Activated T-cell treated with anti-CD3 and anti-CD28 coated beads, Interleukin-2, amount 50 U/mL, for 4 hours (primary cell): ENCODE measurements at regions not wholly inside any gene's neighbourhood (a gene's known extent, or its start where the extent isn't known, plus 50 kb on each side); places are given as distances from the start of the nearest gene placed in this dataset.

Experiments
- ATAC-seq, 2 donors: fragments of 200-7000 bp; cut with Tn5 transposase; one replicate each; pipeline ENCODE4 v1.10.0; 2021
- DNase-seq: peaks from one replicate; pipeline ENCODE4 v3.0.0-alpha.2; 2020
- H3K27me3 Mint-ChIP-seq: one replicate; pipeline ENCODE4 v1.8.0; 2021; ENCODE audit warnings: low read depth, mixed read lengths
- H3K36me3 Mint-ChIP-seq: one replicate; pipeline ENCODE4 v1.8.0; 2022; ENCODE audit warnings: mixed read lengths; ENCODE audit not compliant: insufficient read depth
- H3K4me1 Mint-ChIP-seq: one replicate; pipeline ENCODE4 v1.8.0; 2021; ENCODE audit warnings: low read depth, mixed read lengths
- H3K4me3 Mint-ChIP-seq: one replicate; pipeline ENCODE4 v1.8.0; 2021; ENCODE audit warnings: mild to moderate bottlenecking, moderate library complexity, mixed read lengths
- H3K9me3 Mint-ChIP-seq: one replicate; pipeline ENCODE4 v1.8.0; 2021; ENCODE audit warnings: mixed read lengths

DNA sequence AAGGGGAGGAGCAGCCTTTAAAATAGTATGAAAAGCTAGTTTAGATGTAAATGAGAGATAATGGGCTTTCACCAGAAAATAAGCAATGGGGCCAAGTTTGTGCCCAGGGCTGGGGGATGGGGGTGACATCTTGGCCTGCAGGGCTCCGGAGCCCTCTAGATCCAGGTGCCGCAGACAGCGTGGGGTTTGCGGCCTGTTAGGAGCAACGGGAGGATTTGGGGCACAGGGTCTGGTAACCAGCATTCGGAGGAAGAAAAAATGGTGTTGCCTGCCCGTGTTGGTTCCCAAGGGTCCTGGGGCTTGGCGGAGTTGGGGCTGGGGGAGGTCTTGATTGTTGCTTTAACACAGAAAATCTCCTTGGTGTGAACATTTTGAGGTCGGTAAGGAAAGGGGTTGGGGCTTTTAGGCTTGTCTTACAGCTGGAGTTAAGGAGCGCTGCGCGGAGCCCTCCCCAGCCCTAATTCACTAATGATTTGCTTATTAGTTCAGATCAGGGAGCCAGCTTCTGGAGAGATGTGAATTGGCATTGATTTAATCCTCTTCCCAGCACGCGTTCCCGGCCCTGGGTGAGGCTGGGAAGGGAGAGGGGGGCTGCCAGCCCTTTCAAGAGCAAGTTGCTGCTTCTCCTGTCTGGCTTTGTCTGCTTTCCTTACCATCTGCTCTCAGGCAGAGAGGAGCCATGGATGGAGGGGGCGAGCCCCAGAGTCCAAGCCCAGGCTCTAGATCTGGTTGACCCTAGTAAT is 443.4 kb downstream of the BCOR start:
- Mint-ChIP-seq H3K27me3 (peaks cover 3% of the 10 kb centered on the region), H3K4me3 (no peak overlapping the region), H3K36me3 (no peaks in the 10 kb centered on the region), H3K4me1 (peaks cover 6% of the 10 kb centered on the region), H3K9me3 (no peaks in the 10 kb centered on the region)
- no peak for ATAC-seq
- DNase-seq = no peak

DNA sequence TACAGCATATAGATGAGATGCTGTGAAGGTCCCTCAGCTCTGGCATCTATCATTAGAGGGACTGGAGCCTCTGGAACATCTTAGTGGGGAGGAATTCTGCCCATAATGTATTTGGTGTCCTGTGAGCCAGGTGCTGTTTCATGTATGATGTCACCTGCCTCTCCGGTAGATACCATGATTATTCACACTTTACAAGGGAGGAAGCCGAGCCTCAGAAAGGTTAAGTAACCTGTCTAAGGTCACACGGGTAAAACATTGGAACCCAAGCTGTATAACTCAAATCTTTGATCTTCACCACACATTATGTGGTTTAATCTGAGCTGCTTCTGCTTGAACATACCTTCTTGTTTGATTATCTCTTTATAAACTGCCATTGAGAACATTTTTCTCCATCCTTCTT is 442.8 kb downstream of the BCOR start:
- no peaks in the 10 kb centered on the region for H3K9me3 Mint-ChIP-seq
- DNase-seq (no peak), ATAC-seq (no peak)
- H3K36me3 Mint-ChIP-seq = no peaks in the 10 kb centered on the region
- no peak overlapping the region for H3K4me3 Mint-ChIP-seq
- H3K4me1 Mint-ChIP-seq = peaks cover 6% of the 10 kb centered on the region
- H3K27me3 Mint-ChIP-seq = peaks cover 3% of the 10 kb centered on the region

DNA sequence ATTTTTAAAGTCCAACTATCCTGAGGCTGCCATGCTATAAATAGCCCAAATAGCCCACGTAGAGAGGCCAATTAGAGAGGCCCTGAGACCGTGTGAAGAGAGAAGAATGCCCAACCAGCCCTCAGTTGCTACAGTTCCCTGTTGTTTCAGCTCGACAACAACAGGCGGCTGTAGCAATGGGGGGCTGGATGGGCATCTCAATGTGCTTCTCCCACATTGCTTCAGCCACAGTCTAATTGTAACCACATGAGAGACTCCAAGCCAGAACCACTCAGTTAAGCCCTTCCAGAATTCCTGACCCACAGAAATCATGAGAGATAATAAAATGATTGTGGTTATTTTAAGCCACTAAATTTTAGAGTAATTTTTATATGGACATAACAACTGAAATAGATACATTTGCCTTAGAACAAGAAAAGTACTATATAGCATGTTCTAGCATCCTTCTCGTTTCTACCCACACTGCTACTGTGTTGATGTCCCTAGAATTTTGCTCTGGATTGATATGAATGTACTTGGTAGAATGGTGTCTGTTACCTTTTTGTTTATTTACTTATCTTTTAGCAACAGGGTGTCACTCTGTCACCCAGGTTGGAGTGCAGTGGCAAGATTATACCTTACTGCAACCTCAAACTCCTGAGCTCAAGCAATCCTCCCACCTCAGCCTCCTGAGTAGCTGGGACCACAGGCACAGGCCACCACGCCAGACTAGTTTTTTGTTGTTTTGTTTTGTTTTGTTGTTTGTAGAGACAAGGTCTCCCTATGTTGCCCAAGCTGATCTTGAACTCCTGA is 436.4 kb downstream of the BCOR start:
- ATAC-seq (no peak), DNase-seq (no peak)
- Mint-ChIP-seq H3K36me3 (no peaks in the 10 kb centered on the region), H3K9me3 (no peaks in the 10 kb centered on the region), H3K4me1 (no peaks in the 10 kb centered on the region), H3K27me3 (no peaks in the 10 kb centered on the region), H3K4me3 (no peak overlapping the region)

DNA sequence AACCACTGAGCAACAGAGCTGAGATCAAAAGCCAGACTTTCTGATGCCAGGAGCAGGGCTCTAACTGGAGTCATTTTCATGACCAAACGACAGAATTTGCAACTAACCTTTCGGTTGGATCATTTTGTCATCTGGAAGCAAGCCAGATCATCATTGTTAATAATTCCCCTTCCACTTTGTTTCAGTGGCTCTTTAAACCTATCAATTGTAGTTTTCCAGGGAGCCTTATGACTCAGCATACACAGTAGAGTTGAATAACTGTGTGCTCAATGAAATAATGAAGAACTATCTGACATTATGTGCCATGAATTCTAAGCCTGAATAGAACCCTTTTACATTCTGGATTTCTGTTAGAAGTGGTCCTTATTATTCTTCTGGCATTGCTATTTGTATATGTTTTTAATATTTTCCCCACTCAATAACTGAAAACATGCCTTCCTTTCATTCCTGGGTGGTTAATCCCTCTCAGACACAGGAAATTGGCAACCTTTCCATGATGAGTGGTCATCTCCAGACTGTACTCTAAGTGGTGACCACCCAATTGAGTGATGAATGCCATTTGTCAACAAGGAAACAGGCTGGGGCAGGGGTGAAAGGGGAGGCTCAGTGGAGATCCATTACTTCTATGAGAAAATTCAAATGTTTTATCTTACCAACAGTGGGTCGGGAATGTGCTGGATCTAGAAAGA is 431.8 kb downstream of the BCOR start:
- DNase-seq = no peak
- Mint-ChIP-seq H3K36me3 (no peaks in the 10 kb centered on the region), H3K27me3 (no peaks in the 10 kb centered on the region), H3K4me3 (no peak overlapping the region), H3K4me1 (no peaks in the 10 kb centered on the region), H3K9me3 (no peaks in the 10 kb centered on the region)
- no peak for ATAC-seq

DNA sequence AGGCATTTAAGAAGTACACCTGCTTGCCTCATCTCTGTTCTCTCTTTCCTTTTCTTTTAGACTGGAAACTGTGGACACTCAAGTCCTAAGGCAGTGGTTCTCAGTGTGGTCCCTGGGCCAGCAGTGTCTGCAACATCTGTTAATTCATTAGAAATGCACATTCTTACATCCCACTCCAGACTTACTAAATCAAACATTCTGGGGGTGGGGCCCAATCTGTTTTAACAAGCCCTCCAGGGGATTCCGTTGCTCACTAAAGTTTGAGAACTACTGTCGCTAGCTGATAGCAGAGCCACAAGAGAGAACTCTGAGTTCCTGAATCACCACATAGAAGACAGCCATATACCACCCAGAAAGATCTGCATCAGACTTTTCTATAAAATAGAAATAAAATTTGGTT is 430.6 kb downstream of the BCOR start:
- H3K36me3 Mint-ChIP-seq = no peaks in the 10 kb centered on the region
- DNase-seq (no peak), ATAC-seq (no peak)
- H3K4me1 Mint-ChIP-seq = no peaks in the 10 kb centered on the region
- H3K4me3 Mint-ChIP-seq = no peak overlapping the region
- no peaks in the 10 kb centered on the region for H3K27me3 Mint-ChIP-seq
- H3K9me3 Mint-ChIP-seq = no peaks in the 10 kb centered on the region

DNA sequence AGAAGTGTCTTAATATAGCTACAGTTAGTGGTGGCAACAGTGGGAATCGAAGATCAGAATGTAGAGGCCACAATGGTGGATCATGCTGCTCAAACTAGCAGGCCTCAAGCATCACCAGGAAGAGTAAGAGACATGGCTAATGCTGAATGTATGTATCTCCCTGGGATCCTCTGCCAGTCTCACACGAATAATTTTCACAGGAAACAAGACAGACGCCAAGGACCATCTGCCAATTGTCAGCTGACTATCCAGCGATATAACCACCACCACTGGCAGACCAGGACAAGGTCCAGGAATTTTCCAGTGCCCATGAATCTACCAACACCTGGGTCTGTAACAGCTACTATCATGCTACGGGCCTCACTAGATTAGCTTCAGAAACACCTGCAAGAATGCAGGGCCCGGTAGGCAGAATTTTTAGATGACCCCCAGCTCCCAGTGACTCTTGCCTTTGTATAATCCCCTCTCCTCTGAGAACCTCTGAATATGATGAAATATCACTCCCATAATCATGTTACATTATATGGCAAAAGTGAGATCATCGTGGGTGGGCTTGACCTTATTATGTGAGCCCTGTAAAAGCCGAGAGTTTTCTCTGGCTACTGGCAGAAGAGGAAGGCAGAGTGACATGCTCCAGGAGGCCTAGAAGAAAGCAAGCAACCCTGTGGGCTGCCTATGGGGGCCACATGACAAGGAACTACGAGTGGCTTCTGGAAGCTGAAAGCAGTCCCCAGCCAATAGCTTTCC is 429.8 kb downstream of the BCOR start:
- DNase-seq (no peak), ATAC-seq (no peak)
- no peaks in the 10 kb centered on the region for H3K36me3 Mint-ChIP-seq
- H3K4me1 Mint-ChIP-seq = no peaks in the 10 kb centered on the region
- no peaks in the 10 kb centered on the region for H3K9me3 Mint-ChIP-seq
- no peak overlapping the region for H3K4me3 Mint-ChIP-seq
- no peaks in the 10 kb centered on the region for H3K27me3 Mint-ChIP-seq

DNA sequence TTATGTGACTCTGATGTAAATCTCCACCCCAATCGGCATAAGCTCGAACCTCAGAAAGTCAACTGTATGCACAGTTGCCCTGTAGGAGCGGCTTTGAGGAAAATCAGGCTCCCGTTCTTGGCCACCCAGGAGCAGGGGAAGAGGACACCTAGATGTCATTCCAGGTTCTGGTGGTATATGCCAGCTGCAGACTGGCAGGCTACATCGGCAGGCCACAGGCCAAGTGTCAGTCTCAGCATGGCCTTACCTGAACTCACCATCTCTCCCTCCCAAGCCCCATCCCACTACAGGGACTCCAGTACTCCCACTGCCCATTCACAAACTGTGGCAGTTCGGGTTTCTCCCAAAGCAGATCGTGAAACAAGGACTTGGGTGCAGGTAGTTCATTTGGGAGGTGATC is 428.1 kb downstream of the BCOR start:
- no peaks in the 10 kb centered on the region for H3K27me3 Mint-ChIP-seq
- DNase-seq = no peak
- no peak for ATAC-seq
- H3K36me3 Mint-ChIP-seq = no peaks in the 10 kb centered on the region
- no peaks in the 10 kb centered on the region for H3K9me3 Mint-ChIP-seq
- no peak overlapping the region for H3K4me3 Mint-ChIP-seq
- no peaks in the 10 kb centered on the region for H3K4me1 Mint-ChIP-seq

DNA sequence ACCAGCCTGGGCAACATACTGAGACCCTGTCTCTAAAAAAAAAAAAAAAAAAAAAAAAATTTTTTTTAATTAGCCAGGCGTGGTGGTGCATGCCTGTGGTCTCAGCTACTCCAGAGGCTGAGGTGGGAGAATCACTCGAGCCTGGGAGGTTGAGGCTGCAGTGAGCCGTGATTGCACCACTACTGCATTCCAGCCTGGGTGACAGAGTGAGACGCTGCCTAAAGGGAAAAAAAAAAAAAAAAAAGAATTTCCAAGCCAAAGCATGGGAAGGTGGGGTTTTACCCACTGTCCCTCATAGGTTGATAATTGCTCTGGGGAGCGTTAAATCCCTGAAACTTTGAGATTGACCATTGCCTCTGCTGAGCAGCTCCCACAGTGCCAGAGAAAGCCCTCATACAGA is 427.5 kb downstream of the BCOR start:
- DNase-seq (no peak), ATAC-seq (no peak)
- no peaks in the 10 kb centered on the region for H3K4me1 Mint-ChIP-seq
- no peak overlapping the region for H3K4me3 Mint-ChIP-seq
- no peaks in the 10 kb centered on the region for H3K9me3 Mint-ChIP-seq
- no peaks in the 10 kb centered on the region for H3K36me3 Mint-ChIP-seq
- no peaks in the 10 kb centered on the region for H3K27me3 Mint-ChIP-seq

DNA sequence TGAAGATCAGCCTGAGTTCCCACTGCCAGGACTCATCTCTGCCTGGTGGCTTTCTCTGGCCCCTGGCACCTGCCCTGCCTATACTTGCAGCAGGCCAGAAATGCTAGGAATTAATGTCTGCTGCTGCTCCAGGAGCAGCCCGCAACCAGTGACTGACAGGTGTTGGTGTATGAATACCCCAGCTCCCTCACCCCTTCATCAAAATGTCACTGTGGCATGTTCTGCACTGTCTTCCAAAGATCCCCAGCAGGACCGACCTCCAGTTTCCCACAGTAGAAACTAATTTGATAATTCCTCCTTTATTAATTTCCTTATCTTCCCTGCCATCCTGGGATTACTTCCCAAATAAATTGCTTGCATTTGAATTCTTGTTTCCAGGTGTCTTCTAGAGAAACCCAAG is 425.4 kb downstream of the BCOR start:
- Mint-ChIP-seq H3K4me1 (no peaks in the 10 kb centered on the region), H3K4me3 (no peak overlapping the region), H3K36me3 (no peaks in the 10 kb centered on the region), H3K9me3 (no peaks in the 10 kb centered on the region), H3K27me3 (no peaks in the 10 kb centered on the region)
- DNase-seq (no peak), ATAC-seq (no peak)

DNA sequence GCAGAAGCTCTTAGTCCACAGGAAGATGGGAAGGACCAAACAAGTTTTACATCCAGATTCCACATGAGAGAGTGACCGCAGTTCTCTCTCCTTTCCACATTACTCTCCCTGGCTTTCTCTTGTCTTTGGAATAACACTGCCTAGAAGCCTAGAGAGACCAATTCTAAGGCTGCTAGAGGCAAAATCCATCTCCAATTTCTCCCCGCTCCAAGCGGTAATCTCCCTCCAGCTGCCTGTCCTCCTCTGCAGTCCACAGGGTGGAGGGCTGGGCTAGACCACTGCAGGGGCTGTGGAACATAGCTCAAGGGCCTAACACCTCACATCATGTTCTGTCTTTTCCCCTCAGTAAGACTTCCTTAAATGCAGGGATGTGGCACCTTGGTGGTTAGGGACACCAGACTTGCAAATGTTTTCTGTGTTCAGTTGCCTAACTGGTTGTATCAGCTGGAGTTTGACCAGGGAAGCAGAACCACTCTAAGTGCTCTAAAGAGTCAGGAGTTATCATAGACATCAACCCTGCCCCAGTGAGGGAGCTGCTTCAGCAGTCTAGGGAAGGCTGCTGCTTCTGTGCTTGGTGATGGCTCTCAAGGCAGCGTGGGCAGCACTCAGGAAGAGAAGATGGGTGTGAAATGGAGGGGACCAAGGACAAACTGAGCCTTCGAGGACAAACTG is 423.1 kb downstream of the BCOR start:
- Mint-ChIP-seq H3K4me1 (no peaks in the 10 kb centered on the region), H3K9me3 (no peaks in the 10 kb centered on the region), H3K36me3 (no peaks in the 10 kb centered on the region), H3K4me3 (no peak overlapping the region), H3K27me3 (no peaks in the 10 kb centered on the region)
- ATAC-seq (no peak), DNase-seq (no peak)

DNA sequence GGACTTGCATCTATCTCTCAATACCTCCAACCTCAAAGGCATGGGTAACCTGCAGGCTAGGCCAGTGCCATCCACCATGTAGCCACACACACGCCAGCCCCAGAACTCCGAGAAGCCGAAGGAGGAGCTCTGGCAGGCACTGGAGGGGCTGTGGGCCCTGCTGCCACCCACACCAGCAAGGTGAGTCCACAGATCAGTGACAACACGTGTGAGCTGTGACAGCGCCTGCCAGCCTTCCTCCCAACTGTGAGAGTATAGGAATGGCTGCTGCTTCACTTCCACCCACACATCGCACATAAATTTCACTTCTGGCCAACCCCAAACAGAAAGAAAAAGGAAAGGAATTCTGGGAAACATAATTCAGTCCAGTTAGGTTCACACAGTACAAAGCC is 422.6 kb downstream of the BCOR start:
- ATAC-seq (no peak), DNase-seq (no peak)
- Mint-ChIP-seq H3K27me3 (no peaks in the 10 kb centered on the region), H3K9me3 (no peaks in the 10 kb centered on the region), H3K4me1 (no peaks in the 10 kb centered on the region), H3K36me3 (no peaks in the 10 kb centered on the region), H3K4me3 (no peak overlapping the region)

DNA sequence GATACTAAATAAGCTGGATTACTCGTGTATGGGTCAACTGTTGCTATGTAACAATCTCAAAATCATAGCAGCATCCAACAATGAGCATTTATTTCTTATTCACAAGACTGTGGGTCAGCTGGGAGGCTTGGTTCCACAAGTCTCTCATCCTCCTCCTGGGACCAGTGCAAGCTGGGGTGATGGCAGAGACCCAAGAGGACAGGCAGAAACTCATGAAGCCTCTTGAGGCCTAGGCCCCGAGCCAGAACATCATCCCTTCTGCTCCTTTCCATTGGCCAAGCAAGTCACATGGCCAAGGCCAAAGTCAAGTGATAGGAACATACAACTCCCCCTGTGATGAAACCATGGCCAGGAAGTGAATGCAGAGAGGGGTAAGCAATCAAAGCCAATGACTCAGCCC is 422.1 kb downstream of the BCOR start:
- ATAC-seq = no peak
- no peaks in the 10 kb centered on the region for H3K9me3 Mint-ChIP-seq

DNA sequence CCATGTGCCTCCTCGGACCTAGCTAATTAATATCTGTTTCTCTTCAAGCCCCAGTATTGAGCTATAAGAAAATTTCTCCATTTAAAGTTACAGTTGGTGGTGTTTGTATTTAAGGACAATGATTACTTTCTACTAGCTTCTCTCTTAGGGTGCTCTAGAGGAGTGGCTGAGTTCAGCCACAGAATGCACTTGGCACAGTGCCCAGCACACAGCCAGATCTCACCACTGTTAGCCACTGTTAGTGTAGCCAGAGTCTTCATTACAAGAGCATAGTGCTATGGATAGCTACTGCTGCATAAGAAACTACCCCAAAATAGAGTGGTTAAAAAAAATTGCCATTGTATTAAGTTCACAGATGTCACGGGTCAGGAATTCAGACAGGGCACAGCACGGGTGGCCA is 421.3 kb downstream of the BCOR start:
- H3K36me3 Mint-ChIP-seq = no peaks in the 10 kb centered on the region
- no peak for ATAC-seq

More for the DNA sequence above, 422.1 kb downstream of the BCOR start:
- no peak for DNase-seq
- Mint-ChIP-seq H3K4me3 (no peak overlapping the region), H3K36me3 (no peaks in the 10 kb centered on the region), H3K4me1 (no peaks in the 10 kb centered on the region), H3K27me3 (no peaks in the 10 kb centered on the region)

DNA sequence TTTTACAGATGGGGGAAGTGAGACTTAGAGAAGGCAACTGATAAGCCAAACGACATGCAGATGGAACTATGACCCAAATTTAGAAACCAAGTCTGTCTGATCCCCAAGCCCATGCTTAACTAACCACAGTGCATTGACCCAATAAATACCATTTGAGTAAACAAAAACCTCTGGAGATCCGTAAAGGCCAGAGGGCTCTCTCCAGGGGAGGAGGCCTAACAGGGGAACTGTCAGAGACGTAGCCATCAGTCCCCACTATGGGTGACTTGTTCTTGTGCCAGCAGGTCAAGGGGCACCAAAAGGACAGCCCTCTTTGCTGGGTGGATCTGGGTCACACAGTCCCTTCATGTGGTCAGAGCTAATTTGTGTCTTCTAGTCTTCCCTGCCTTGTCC is 420.2 kb downstream of the BCOR start:
- DNase-seq (no peak), ATAC-seq (no peak)
- H3K27me3 Mint-ChIP-seq = no peaks in the 10 kb centered on the region
- H3K9me3 Mint-ChIP-seq = no peaks in the 10 kb centered on the region
- no peaks in the 10 kb centered on the region for H3K4me1 Mint-ChIP-seq
- H3K36me3 Mint-ChIP-seq = no peaks in the 10 kb centered on the region
- H3K4me3 Mint-ChIP-seq = no peak overlapping the region

More for the DNA sequence above, 421.3 kb downstream of the BCOR start:
- DNase-seq = no peak
- Mint-ChIP-seq H3K4me1 (no peaks in the 10 kb centered on the region), H3K4me3 (no peak overlapping the region), H3K9me3 (no peaks in the 10 kb centered on the region), H3K27me3 (no peaks in the 10 kb centered on the region)
